ENCODE measurements at regions not wholly inside any gene's neighbourhood (a gene's known extent, or its start where the extent isn't known, plus 50 kb on each side); places are given as distances from the start of the nearest gene placed in this dataset.
A peak's percentile ranks its signal among the peaks of the same experiment; 100 is the strongest.

DNA sequence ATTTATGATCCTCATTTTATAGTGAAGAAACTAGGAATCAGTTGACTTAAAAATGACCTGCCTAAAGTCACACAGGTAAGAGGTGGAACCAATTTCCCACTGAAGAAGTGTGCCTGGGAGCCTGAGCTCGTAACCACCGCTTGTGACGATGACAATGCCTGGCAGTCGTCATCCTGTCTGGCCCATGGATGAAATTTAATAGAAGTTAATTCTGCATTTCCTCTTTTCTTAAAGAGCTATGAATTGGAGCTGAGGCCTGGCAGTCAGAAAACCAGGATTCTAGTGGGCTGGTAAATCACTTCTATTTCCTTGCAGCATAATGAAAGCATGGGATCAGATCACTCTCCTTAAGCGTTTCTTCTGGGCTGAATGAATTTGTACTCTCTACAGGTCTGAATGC, 200.0 kb upstream of the SGK1 start:
- TF ChIP-seq CSDC2 (CRISPR knock-in tag; IDR thresholded peaks at IDR 0.05) (no peak), ZC3H10 (CRISPR knock-in tag; IDR thresholded peaks at IDR 0.05) (peak; percentile 64; the same call in 1 of the 2 replicates), SNAI2 (CRISPR knock-in tag; IDR thresholded peaks at IDR 0.05) (peak; percentile 42; the same call in 1 of the 2 replicates), ARNTL (CRISPR knock-in tag; IDR thresholded peaks at IDR 0.05; ENCODE audit: borderline replicate concordance, low read depth) (no peak), TOX (CRISPR knock-in tag; IDR thresholded peaks at IDR 0.05; ENCODE audit: borderline replicate concordance) (no peak)
- peak; percentile 52 for ATAC-seq

DNA sequence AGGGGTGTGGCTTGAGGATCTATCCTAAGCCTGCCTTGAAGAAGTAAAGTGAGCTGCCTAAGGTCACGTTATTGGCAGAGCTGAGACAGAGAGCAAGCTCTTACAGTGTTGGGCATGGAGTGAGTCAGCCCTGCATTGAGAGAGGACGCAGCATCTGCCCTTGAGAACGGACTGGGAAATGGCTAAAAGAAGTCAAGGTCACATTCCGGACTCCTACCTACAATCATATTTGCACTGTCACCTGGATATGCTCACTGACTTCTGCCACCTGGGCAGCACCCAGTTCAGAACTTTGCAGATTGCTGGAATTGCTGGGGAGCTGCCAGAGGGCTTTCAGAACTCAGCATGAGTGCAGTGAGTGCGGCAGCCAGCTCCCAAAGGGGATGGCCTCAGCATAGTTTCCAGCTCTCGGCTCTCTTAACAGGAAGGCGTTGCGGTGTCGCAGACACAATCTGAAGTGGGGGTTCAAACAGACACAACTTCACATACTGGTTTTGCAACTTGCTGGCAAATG, 199.3 kb upstream of the SGK1 start:
- TF ChIP-seq ZFP3 (CRISPR knock-in tag; IDR thresholded peaks at IDR 0.05) = peak; percentile 77
- TF ChIP-seq ISL1 (CRISPR knock-in tag; IDR thresholded peaks at IDR 0.05) = peak; percentile 28; the same call in 1 of the 2 replicates
- TF ChIP-seq, protein P1, sequence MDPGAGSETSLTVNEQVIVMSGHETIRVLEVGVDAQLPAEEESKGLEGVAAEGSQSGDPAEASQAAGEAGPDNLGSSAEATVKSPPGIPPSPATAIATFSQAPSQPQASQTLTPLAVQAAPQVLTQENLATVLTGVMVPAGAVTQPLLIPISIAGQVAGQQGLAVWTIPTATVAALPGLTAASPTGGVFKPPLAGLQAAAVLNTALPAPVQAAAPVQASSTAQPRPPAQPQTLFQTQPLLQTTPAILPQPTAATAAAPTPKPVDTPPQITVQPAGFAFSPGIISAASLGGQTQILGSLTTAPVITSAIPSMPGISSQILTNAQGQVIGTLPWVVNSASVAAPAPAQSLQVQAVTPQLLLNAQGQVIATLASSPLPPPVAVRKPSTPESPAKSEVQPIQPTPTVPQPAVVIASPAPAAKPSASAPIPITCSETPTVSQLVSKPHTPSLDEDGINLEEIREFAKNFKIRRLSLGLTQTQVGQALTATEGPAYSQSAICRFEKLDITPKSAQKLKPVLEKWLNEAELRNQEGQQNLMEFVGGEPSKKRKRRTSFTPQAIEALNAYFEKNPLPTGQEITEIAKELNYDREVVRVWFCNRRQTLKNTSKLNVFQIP (CRISPR knock-in tag; IDR thresholded peaks at IDR 0.05; ENCODE audit: borderline replicate concordance, low read depth) = 0 out of 2 replicates have a peak, but pooled peaks have one; percentile 29
- no peak for TF ChIP-seq BACH2 (CRISPR knock-in tag; IDR thresholded peaks at IDR 0.05; ENCODE audit: borderline replicate concordance)
- ATAC-seq = peak; percentile 96

GRCh38 chr6:134516582-134516981, 198.7 kb upstream of the SGK1 start:
- no peak for TF ChIP-seq ZNF70 (CRISPR knock-in tag; IDR thresholded peaks at IDR 0.05)
- TF ChIP-seq ARNTL (CRISPR knock-in tag; IDR thresholded peaks at IDR 0.05; ENCODE audit: borderline replicate concordance, low read depth) = no peak
- TF ChIP-seq, protein P1 (CRISPR knock-in tag; IDR thresholded peaks at IDR 0.05; ENCODE audit: borderline replicate concordance, low read depth) = no peak
- TF ChIP-seq, protein P2, sequence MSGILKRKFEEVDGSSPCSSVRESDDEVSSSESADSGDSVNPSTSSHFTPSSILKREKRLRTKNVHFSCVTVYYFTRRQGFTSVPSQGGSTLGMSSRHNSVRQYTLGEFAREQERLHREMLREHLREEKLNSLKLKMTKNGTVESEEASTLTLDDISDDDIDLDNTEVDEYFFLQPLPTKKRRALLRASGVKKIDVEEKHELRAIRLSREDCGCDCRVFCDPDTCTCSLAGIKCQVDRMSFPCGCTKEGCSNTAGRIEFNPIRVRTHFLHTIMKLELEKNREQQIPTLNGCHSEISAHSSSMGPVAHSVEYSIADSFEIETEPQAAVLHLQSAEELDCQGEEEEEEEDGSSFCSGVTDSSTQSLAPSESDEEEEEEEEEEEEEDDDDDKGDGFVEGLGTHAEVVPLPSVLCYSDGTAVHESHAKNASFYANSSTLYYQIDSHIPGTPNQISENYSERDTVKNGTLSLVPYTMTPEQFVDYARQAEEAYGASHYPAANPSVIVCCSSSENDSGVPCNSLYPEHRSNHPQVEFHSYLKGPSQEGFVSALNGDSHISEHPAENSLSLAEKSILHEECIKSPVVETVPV (CRISPR knock-in tag; IDR thresholded peaks at IDR 0.05) = no peak
- TF ChIP-seq ESRRG (CRISPR knock-in tag; IDR thresholded peaks at IDR 0.05) = no peak
- no peak for TF ChIP-seq SNAI2 (CRISPR knock-in tag; IDR thresholded peaks at IDR 0.05)
- no peak for TF ChIP-seq ZC3H10 (CRISPR knock-in tag; IDR thresholded peaks at IDR 0.05)
- no peak for TF ChIP-seq PPARA (CRISPR knock-in tag; IDR thresholded peaks at IDR 0.05; ENCODE audit: borderline replicate concordance)
- TF ChIP-seq ZNF8 (CRISPR knock-in tag; IDR thresholded peaks at IDR 0.05) = no peak
- TF ChIP-seq OSR1 (CRISPR knock-in tag; IDR thresholded peaks at IDR 0.05) = no peak
- no peak for TF ChIP-seq ZFP30 (CRISPR knock-in tag; IDR thresholded peaks at IDR 0.05)
- no peak for TF ChIP-seq CSDC2 (CRISPR knock-in tag; IDR thresholded peaks at IDR 0.05)
- TF ChIP-seq ZFP3 (CRISPR knock-in tag; IDR thresholded peaks at IDR 0.05) = no peak
- TF ChIP-seq TCF4 (CRISPR knock-in tag; IDR thresholded peaks at IDR 0.05; ENCODE audit: borderline replicate concordance) = no peak
- TF ChIP-seq CREB5 (CRISPR knock-in tag; IDR thresholded peaks at IDR 0.05; ENCODE audit: low read depth) = no peak
- no peak for TF ChIP-seq ZNF565 (CRISPR knock-in tag; conservative IDR thresholded peaks at IDR 0.05; ENCODE audit: low read depth)

GRCh38 chr6:134515986-134516385, 198.1 kb upstream of the SGK1 start:
- TF ChIP-seq SNAI2 (CRISPR knock-in tag; IDR thresholded peaks at IDR 0.05) = no peak
- TF ChIP-seq GLIS3 (CRISPR knock-in tag; IDR thresholded peaks at IDR 0.05) = no peak
- TF ChIP-seq BACH2 (CRISPR knock-in tag; IDR thresholded peaks at IDR 0.05; ENCODE audit: borderline replicate concordance) = no peak
- TF ChIP-seq TCF4 (CRISPR knock-in tag; IDR thresholded peaks at IDR 0.05; ENCODE audit: borderline replicate concordance) = no peak
- TF ChIP-seq ZFP3 (CRISPR knock-in tag; IDR thresholded peaks at IDR 0.05) = no peak
- TF ChIP-seq ZNF8 (CRISPR knock-in tag; IDR thresholded peaks at IDR 0.05) = no peak
- TF ChIP-seq RARB (CRISPR knock-in tag; IDR thresholded peaks at IDR 0.05) = no peak
- TF ChIP-seq, protein P3, sequence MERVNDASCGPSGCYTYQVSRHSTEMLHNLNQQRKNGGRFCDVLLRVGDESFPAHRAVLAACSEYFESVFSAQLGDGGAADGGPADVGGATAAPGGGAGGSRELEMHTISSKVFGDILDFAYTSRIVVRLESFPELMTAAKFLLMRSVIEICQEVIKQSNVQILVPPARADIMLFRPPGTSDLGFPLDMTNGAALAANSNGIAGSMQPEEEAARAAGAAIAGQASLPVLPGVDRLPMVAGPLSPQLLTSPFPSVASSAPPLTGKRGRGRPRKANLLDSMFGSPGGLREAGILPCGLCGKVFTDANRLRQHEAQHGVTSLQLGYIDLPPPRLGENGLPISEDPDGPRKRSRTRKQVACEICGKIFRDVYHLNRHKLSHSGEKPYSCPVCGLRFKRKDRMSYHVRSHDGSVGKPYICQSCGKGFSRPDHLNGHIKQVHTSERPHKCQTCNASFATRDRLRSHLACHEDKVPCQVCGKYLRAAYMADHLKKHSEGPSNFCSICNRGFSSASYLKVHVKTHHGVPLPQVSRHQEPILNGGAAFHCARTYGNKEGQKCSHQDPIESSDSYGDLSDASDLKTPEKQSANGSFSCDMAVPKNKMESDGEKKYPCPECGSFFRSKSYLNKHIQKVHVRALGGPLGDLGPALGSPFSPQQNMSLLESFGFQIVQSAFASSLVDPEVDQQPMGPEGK (CRISPR knock-in tag; IDR thresholded peaks at IDR 0.05; ENCODE audit: borderline replicate concordance) = no peak
- no peak for TF ChIP-seq ISL1 (CRISPR knock-in tag; IDR thresholded peaks at IDR 0.05)
- no peak for TF ChIP-seq CSDC2 (CRISPR knock-in tag; IDR thresholded peaks at IDR 0.05)
- no peak for TF ChIP-seq CREB5 (CRISPR knock-in tag; IDR thresholded peaks at IDR 0.05; ENCODE audit: low read depth)
- TF ChIP-seq PPARA (CRISPR knock-in tag; IDR thresholded peaks at IDR 0.05; ENCODE audit: borderline replicate concordance) = no peak
- TF ChIP-seq ESRRG (CRISPR knock-in tag; IDR thresholded peaks at IDR 0.05) = no peak
- no peak for TF ChIP-seq ARNTL (CRISPR knock-in tag; IDR thresholded peaks at IDR 0.05; ENCODE audit: borderline replicate concordance, low read depth)
- TF ChIP-seq ZNF70 (CRISPR knock-in tag; IDR thresholded peaks at IDR 0.05) = no peak
- no peak for ATAC-seq

More at GRCh38 chr6:134516582-134516981, 198.7 kb upstream of the SGK1 start:
- no peak for ATAC-seq

Measured in SK-N-SH treated with all-trans-retinoic acid at 6 μM for 48 hours (cell line).